Inflammatory macrophage (primary cell): ENCODE measurements at regions not wholly inside any gene's neighbourhood (a gene's known extent, or its start where the extent isn't known, plus 50 kb on each side); places are given as distances from the start of the nearest gene placed in this dataset.
"Not testable (repeated sequence)": the region's sequence is repeated elsewhere in the genome, so short reads cannot be mapped to it uniquely, and the experiment has no call there.

Experiments
- DNase-seq, 2 donors: peaks; one replicate each; pipeline ENCODE4 v3.0.0-alpha.2; 2020 to 2022

- no peak for DNase-seq
Measured at GRCh38 chr10:100664316-100665149, 80.8 kb upstream of the PAX2 start.

GRCh38 chr10:100666634-100667033 lies 78.7 kb upstream of the PAX2 start:
- DNase-seq, result not testable (repeated sequence)

- DNase-seq, result no peak
Measured at GRCh38 chr10:100669616-100670015, 75.8 kb upstream of the PAX2 start.

GRCh38 chr10:100670368-100670767 lies 75.0 kb upstream of the PAX2 start:
- no peak for DNase-seq

- DNase-seq, result peak; percentile 24 to 52
Measured at GRCh38 chr10:100670828-100671479, 74.4 kb upstream of the PAX2 start.

GRCh38 chr10:100672199-100672598 lies 73.2 kb upstream of the PAX2 start:
- DNase-seq, result no peak

GRCh38 chr10:100677290-100677945 lies 68.0 kb upstream of the PAX2 start:
- DNase-seq, result no peak

GRCh38 chr10:100679327-100679726 lies 66.1 kb upstream of the PAX2 start:
- no peak for DNase-seq

- DNase-seq, result no peak
Measured at GRCh38 chr10:100683004-100683403, 62.4 kb upstream of the PAX2 start.

- DNase-seq, result no peak
Measured at GRCh38 chr10:100683545-100684300, 61.7 kb upstream of the PAX2 start.

GRCh38 chr10:100684688-100685235 lies 60.6 kb upstream of the PAX2 start:
- no peak for DNase-seq

GRCh38 chr10:100685331-100685730 lies 60.1 kb upstream of the PAX2 start:
- DNase-seq, result no peak

GRCh38 chr10:100687143-100688003 lies 58.0 kb upstream of the PAX2 start:
- DNase-seq, result no peak

GRCh38 chr10:100688201-100688600 lies 57.2 kb upstream of the PAX2 start:
- DNase-seq, result no peak

GRCh38 chr10:100693821-100694220 lies 51.6 kb upstream of the PAX2 start:
- DNase-seq, result no peak
